GM18907 (cell line): ENCODE measurements at regions not wholly inside any gene's neighbourhood (a gene's known extent, or its start where the extent isn't known, plus 50 kb on each side); places are given as distances from the start of the nearest gene placed in this dataset.
A peak's percentile ranks its signal among the peaks of the same experiment; 100 is the strongest.

Experiments
- ATAC-seq: cut with Tn5 transposase; IDR thresholded peaks from one replicate; pipeline ENCODE4 v1.9.1; 2021; ENCODE audit warnings: mild to moderate bottlenecking, moderate library complexity; ENCODE audit not compliant: unreplicated experiment

GRCh38 chr7:47221826-47222225, 360.1 kb downstream of the TNS3 start:
- no peak for ATAC-seq

GRCh38 chr7:47218378-47219176, 363.3 kb downstream of the TNS3 start:
- ATAC-seq = no peak

DNA sequence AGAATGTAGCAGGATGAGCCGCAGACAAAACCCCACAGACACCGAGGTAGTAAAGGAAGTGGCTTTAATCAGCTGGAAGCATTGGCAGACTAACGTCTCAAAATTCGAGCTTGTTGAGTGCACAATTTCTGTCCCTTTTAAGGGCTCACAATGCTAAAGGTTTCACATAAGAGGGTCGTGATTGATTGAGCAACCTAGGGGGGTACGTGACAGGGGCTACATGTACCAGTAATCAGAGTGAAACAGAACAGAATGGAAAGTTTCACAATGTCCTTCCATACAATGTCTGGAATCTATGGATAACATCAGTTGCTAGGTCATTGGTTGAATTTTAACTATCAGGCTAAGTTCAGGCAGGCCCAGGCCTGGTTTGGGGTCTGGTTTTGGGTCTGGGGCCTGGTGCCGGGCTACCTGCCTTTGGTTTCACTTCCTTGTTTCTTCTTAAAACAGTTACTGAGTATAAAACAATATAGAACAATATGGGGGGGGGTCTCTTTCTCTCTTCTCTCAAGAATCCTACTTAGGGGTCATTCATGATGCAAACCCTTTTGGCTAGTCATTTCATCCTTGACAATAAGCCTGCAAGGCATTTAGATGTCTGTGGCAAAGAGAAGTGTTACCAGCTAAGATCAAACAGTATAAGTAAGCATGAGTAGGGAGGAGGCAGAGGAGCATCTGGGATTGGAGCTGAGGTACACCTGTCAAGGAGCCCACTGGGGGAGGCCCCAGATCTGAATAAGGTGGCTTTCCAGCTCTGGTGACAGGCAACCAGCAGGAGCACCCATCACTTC, 364.1 kb downstream of the TNS3 start:
- no peak for ATAC-seq

DNA sequence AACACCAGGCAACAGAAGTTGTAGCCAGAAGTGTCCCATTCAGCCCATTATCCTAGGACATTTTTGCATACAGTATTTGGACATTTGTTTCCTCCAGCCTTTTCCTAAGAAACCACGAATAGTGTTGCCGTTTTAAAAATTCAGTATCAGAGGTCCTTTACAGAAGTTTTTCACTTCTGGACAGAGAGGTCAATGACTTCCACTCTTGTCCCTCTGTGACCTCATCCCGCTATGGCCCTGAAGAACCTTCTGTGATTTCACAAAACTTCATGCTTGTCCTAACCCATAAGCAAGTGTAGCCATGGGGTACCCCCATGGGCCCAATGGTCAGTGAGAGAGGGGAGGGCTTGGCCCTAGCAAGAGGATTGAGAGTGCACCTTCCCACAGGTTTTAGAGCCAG, 364.8 kb downstream of the TNS3 start:
- no peak for ATAC-seq

DNA sequence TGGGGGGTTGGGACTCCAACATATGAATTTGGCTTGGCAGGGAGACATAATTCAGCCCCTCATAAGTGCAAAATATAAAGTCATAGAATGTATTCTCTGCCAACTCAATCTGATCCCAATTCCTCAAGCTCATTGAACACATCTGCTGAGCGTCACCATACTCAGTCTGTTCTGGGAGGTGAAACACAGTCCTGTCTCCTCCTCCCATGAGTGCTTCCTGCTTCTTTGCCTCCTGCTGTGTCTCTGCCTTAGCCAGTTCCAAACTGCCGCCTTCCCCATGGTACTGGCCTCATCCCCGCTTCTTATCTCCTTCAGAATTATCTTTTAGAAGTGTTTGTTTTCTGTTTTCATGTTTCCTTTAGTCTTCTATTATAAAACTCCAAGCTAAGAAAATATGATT, 365.5 kb downstream of the TNS3 start:
- ATAC-seq = no peak

- ATAC-seq = no peak
These were observed 366.3 kb downstream of the TNS3 start for GRCh38 chr7:47215640-47216039.

GRCh38 chr7:47215049-47215448, 366.9 kb downstream of the TNS3 start:
- no peak for ATAC-seq

- no peak for ATAC-seq
These were observed 368.6 kb downstream of the TNS3 start for GRCh38 chr7:47213276-47213675.

GRCh38 chr7:47211519-47211973, 370.4 kb downstream of the TNS3 start:
- ATAC-seq = no peak

- no peak for ATAC-seq
These were observed 371.5 kb downstream of the TNS3 start for GRCh38 chr7:47210281-47210854.

- ATAC-seq = no peak
These were observed 374.0 kb downstream of the TNS3 start for GRCh38 chr7:47207956-47208355.

DNA sequence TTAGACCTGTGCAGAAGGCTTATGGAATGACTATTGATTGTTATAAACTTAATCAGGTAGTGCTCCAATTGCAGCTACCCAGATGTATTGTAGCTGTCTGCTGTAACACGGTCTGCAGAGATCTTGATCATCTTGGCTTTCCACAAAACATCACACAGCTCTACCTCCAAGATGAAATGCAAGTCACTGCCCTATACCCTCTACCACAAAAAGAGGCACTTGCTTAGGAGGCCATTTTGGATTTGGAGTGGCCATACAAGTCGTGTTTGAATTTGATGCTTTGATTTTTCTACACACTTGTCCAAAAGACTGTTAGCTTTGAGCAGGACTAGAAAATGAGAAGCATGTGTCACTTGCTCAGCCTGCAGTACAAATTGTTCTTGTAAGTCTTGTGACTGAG, 377.2 kb downstream of the TNS3 start:
- ATAC-seq = no peak

DNA sequence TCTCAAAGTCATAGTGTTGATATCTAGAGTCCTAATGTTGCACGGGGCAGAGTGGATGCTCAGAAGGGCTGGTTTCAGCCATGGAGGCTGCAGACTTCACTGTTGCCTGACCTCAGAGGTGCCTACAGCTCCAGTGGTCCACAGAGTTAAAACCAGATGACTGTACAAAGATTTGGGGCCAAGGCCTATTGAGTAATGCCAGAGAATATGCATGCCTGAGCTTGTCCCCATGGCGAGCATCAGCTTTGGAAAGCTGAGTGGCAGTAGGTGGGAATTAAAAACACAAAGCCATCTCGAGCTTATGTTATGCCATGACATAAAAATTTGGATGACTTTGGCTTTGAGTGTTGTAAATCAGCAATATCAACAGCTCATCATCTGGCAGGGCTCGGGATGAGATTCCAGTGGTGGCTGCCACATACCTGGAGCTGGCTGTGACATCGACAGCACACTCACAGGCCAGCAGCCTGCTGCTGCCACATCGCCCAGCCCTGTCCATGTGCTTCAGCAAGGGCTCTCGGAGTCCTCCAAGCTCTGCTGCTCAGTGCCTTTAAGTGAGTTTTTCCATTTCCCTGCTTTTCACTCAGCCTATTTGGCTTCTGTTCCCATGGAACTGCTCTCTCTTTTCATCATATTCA, 379.6 kb downstream of the TNS3 start:
- no peak for ATAC-seq

DNA sequence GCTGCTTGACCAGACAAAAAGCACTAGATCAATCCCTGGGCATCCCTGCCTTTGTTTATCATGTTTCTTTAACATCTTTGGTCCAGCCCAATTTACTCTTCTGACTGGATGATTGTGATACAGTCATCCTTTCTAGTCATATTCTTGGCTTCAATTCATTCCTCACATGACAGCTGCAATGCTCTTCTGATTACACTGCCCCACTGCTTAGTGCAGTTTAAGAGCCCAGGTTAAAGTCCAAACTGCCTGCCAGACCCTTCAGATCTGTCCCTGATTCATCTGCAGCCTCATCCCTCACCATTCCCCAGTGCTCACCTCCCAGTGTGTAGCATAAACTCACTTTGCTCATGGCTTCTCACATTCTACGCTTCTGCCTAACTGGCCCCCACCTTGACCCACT, 383.8 kb downstream of the TNS3 start:
- no peak for ATAC-seq

- ATAC-seq = no peak
These were observed 384.4 kb downstream of the TNS3 start for GRCh38 chr7:47197486-47197885.

DNA sequence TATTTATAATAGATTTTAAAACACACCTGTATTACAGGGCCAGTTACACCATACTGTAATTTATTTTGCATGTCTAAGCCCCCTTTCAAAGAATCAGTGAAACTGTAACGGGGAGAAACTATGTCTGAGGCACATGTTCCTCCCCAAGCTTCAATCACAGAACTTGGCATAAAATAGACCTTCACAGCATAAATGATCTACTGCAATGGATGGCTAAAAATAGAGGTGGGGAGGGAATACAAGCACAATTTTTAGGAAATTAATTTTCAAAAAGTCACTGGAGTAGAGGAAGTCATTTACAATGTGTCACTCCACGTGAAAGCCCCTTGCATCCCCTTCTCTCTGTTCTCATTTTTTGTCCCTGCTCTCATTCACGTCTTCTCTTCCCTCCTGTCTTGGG, 385.2 kb downstream of the TNS3 start:
- ATAC-seq = no peak

DNA sequence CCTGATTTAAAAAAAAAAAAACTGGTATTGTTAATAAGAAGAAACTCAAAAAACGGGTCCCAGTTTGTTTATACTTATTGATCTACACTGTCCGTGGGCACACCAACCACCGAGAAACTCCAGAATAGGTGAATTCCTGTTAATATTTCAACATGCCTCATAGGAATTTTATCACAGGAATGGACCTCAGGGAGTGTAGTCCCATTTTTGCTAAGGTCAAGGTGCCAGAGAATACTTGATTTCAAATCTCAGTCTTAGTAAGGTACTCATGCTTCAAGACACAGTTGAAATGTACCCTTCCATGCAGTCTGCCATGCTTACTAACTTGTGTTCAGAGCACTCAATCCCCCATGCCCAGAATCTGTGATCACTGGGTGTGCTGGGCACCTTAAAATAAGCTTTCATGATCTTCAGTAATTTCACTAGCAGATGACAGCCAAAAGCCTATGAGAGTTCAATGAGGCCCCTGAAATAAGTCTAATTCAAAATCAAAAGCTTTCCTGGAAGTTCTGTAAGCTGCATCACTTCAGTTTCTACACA, 385.7 kb downstream of the TNS3 start:
- no peak for ATAC-seq

GRCh38 chr7:47195641-47196040, 386.3 kb downstream of the TNS3 start:
- no peak for ATAC-seq

DNA sequence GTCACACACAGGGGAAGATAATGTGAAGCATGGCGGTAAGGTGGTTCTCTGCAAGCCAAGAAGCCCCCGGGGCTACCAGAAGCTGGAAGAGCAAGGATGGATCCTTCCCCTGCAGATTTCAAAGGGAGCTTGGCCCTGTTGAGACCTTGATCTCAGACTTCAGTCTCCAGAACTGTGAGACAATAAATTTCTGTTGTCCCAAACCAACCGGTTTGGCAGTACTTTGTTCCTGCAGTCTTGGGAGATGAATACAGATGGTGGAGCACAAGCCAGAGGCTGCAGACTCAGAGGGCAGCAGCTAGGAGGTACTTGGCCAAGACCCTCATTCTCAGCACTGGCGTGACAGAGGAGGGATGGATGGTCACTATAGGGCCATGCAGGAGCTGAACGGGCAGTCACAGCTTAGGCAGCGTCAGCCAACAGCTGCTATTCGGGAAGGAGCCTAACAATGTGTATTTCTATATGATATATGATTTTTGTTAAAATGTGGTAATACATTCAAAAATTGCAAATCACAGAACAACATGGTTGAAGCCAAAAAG, 387.3 kb downstream of the TNS3 start:
- ATAC-seq = no peak

DNA sequence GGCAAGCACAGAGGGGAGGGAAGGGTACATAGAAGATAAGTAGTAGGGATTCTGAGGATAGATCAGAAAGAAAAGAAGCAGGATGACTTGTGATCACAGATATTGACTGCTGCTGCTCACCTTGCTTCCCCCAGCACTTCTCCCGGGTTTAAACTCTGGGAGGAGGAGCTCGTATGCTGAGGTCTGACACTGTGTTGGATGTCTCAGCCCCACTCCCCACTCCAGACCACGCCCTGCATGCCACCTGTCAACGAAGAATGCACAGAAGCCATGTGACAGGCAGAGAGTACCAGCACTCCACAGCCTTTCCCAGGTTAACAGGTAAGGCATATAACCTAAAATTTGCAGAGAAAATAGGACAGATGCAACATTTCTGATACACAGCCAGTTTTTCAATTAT, 388.9 kb downstream of the TNS3 start:
- ATAC-seq = no peak

DNA sequence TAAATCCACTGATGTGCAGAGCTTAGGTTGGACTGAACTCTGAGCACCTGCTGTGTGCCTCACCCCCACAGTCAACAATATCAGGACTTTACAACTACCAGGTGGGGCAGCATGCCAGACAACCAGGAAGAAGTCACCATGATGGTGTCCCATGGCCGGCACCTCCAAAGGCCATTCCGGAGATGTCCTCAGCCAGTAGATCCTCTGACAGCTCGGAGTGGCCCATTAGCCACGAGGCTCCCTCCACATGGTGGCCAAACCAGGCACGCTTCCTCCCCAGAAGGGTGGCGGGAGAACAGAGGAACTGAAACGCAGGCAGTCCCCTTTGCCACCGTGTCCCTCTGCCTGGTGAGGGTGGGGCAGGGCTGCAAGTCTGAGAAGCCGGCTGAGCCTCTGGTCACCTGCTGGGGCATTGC, 390.0 kb downstream of the TNS3 start:
- peak; percentile 72 for ATAC-seq
